ENCODE measurements at regions not wholly inside any gene's neighbourhood (a gene's known extent, or its start where the extent isn't known, plus 50 kb on each side); places are given as distances from the start of the nearest gene placed in this dataset.
"Not testable (repeated sequence)": the region's sequence is repeated elsewhere in the genome, so short reads cannot be mapped to it uniquely, and the experiment has no call there.

- in situ Hi-C loops (cut with HindIII; ENCODE audit: low pct_unique_long_range_greater_than_20kb, low sequenced_read_pairs); DNase-seq (ENCODE audit: low read depth in 1 of 2, low spot score in 1 of 2): not testable (repeated sequence)
Observed at GRCh38 chr10:59975918-59976317, 69.6 kb upstream of the CCDC6 start.

GRCh38 chr10:59971915-59972314, 65.6 kb upstream of the CCDC6 start:
- no peak for TF ChIP-seq JUND (IDR thresholded peaks at IDR 0.05; ENCODE audit: low read depth)
- DNase-seq (ENCODE audit: low read depth in 1 of 2, low spot score in 1 of 2) = no peak
- in situ Hi-C loops (cut with HindIII; ENCODE audit: low pct_unique_long_range_greater_than_20kb, low sequenced_read_pairs) = no loop called here

GRCh38 chr10:59970396-59971368, 64.3 kb upstream of the CCDC6 start:
- in situ Hi-C loops (cut with HindIII; ENCODE audit: low pct_unique_long_range_greater_than_20kb, low sequenced_read_pairs) = no loop called here
- no peak for DNase-seq (ENCODE audit: low read depth in 1 of 2, low spot score in 1 of 2)
- TF ChIP-seq JUND (IDR thresholded peaks at IDR 0.05; ENCODE audit: low read depth) = no peak

GRCh38 chr10:59968705-59969104, 62.3 kb upstream of the CCDC6 start:
- peak in 1 of 2 experiments; percentile 81 for DNase-seq (ENCODE audit: low read depth in 1 of 2, low spot score in 1 of 2)
- in situ Hi-C loops (cut with HindIII; ENCODE audit: low pct_unique_long_range_greater_than_20kb, low sequenced_read_pairs) = no loop called here
- no peak for TF ChIP-seq JUND (IDR thresholded peaks at IDR 0.05; ENCODE audit: low read depth)

GRCh38 chr10:59967079-59967478, 60.7 kb upstream of the CCDC6 start:
- TF ChIP-seq JUND (IDR thresholded peaks at IDR 0.05; ENCODE audit: low read depth) = peak; percentile 67; the same call in 1 of the 2 replicates
- DNase-seq (ENCODE audit: low read depth in 1 of 2, low spot score in 1 of 2) = peak; percentile 51 to 91
- in situ Hi-C loops (cut with HindIII; ENCODE audit: low pct_unique_long_range_greater_than_20kb, low sequenced_read_pairs) = no loop called here

- in situ Hi-C loops (cut with HindIII; ENCODE audit: low pct_unique_long_range_greater_than_20kb, low sequenced_read_pairs) = no loop called here
- TF ChIP-seq JUND (IDR thresholded peaks at IDR 0.05; ENCODE audit: low read depth) = no peak
- DNase-seq (ENCODE audit: low read depth in 1 of 2, low spot score in 1 of 2) = peak in 1 of 2 experiments; percentile 46
Observed at GRCh38 chr10:59965899-59966650, 59.7 kb upstream of the CCDC6 start.

GRCh38 chr10:59962756-59963155, 56.4 kb upstream of the CCDC6 start:
- TF ChIP-seq JUND (IDR thresholded peaks at IDR 0.05; ENCODE audit: low read depth) = no peak
- in situ Hi-C loops (cut with HindIII; ENCODE audit: low pct_unique_long_range_greater_than_20kb, low sequenced_read_pairs) = no loop called here
- no peak for DNase-seq (ENCODE audit: low read depth in 1 of 2, low spot score in 1 of 2)

GRCh38 chr10:59960751-59961150, 54.4 kb upstream of the CCDC6 start:
- in situ Hi-C loops (cut with HindIII; ENCODE audit: low pct_unique_long_range_greater_than_20kb, low sequenced_read_pairs) = no loop called here
- no peak for TF ChIP-seq JUND (IDR thresholded peaks at IDR 0.05; ENCODE audit: low read depth)
- DNase-seq (ENCODE audit: low read depth in 1 of 2, low spot score in 1 of 2) = no peak

- no peak for TF ChIP-seq JUND (IDR thresholded peaks at IDR 0.05; ENCODE audit: low read depth)
- in situ Hi-C loops (cut with HindIII; ENCODE audit: low pct_unique_long_range_greater_than_20kb, low sequenced_read_pairs) = no loop called here
- DNase-seq (ENCODE audit: low read depth in 1 of 2, low spot score in 1 of 2) = no peak
Observed at GRCh38 chr10:59959504-59960018, 53.2 kb upstream of the CCDC6 start.

- in situ Hi-C loops (cut with HindIII; ENCODE audit: low pct_unique_long_range_greater_than_20kb, low sequenced_read_pairs) = no loop called here
- TF ChIP-seq JUND (IDR thresholded peaks at IDR 0.05; ENCODE audit: low read depth) = no peak
Observed at GRCh38 chr10:59958882-59959281, 52.5 kb upstream of the CCDC6 start.

GRCh38 chr10:59957975-59958374, 51.6 kb upstream of the CCDC6 start:
- no peak for DNase-seq (ENCODE audit: low read depth in 1 of 2, low spot score in 1 of 2)
- no peak for TF ChIP-seq JUND (IDR thresholded peaks at IDR 0.05; ENCODE audit: low read depth)
- in situ Hi-C loops (cut with HindIII; ENCODE audit: low pct_unique_long_range_greater_than_20kb, low sequenced_read_pairs) = no loop called here

More at GRCh38 chr10:59958882-59959281, 52.5 kb upstream of the CCDC6 start:
- DNase-seq (ENCODE audit: low read depth in 1 of 2, low spot score in 1 of 2) = no peak

Data from T47D (cell line).